ENCODE measurements at regions not wholly inside any gene's neighbourhood (a gene's known extent, or its start where the extent isn't known, plus 50 kb on each side); places are given as distances from the start of the nearest gene placed in this dataset.

DNA sequence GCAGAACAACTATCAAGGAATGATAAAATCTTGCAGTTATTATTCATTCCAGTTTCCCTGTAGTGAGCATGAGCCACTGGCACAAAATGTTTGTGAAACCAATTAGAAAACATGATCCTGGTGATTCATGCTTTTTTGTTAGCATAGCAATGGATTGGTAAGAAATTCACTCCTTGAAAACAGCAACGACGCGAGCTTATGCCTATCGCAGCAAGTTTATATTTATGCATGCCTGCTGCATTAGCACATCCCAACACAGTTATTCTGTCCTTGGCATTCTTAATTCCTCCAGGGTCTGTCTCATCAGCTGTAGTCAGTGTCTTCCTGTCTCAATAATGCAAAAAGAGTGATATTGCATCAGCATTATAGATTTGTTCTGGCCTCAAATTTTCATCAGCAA, 975.9 kb downstream of the STIM2 start:
- DNase-seq (ENCODE audit: low read depth in 3 of 3), result no peak

- no peak for DNase-seq (ENCODE audit: low read depth in 3 of 3)
Measured at GRCh38 chr4:27843776-27844175, 983.1 kb downstream of the STIM2 start.

DNA sequence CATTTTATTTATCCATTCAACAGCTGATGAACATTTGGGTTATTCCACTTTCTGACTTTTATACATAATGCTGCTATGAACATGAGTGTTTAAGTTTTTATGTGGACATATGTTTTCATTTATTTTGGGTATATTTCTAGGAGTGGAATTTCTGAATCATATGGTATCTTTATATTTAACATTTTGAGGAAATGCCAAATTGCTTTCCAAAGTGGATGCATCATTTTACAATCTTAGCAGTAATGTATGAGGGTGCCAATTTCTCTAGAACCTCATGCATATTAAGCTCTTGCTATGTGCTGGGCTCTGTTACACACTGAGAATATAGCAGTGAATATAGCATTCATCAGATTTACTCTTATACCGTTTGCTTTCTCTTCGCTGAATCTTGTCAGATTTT, 983.7 kb downstream of the STIM2 start:
- no peak for DNase-seq (ENCODE audit: low read depth in 3 of 3)

DNA sequence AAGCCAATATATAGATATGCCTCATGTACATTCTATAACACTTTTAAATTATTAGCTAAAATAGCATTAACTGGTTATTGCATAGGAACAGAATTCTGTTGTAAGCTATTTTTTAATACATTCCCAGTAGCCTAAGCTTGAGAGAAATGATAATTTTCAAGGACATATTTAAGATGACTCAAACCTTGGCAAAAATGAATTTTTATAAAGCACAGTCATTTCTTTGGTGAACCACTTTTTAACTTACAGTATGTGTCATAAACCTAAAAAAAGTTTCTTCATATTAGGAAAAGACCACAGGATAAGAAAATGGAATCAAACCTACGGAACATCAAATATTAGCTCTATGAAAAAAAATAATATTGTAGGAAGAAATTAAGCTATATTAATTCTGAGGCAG, 986.3 kb downstream of the STIM2 start:
- no peak for DNase-seq (ENCODE audit: low read depth in 3 of 3)

- no peak for DNase-seq (ENCODE audit: low read depth in 3 of 3)
Measured at GRCh38 chr4:27861381-27861787, 1000.7 kb downstream of the STIM2 start.

DNA sequence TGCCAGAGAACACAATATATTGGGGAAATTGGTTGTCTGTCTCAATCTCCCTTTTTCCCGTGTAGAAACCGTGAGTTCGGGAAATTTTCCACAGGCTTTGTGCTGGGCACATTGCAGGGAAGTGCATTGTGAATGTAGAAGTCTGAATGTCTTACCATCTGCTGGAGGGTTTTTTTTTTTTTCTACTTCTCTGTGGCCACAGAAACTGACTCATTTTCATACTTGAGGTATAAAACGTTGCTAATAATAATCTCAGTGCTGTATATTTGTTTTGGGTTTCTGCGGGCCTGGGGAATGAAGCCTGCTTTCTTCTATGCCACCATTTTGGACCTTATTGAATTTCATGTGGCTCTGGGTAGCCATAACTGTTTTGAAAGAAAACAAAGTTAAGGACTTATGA, 1001.2 kb downstream of the STIM2 start:
- no peak for DNase-seq (ENCODE audit: low read depth in 3 of 3)

DNA sequence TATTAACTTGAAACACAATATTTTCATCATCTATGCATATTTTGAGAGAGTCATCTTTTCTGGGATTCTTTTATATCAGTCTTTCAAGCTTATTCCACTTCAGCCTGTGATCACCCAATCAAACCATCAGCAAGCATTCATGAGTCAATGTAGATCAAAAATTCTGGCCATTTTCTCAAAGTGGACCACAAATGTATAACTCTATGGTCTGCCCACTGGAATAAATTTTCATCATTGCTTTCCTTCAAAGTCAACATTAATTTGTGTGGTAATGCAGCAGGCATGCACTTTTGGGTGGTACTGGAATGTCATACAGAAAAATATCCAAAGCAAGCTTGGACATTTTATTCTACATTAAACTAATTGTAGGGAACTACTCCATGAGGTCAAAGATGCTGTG, 1013.0 kb downstream of the STIM2 start:
- no peak for DNase-seq (ENCODE audit: low read depth in 3 of 3)

DNA sequence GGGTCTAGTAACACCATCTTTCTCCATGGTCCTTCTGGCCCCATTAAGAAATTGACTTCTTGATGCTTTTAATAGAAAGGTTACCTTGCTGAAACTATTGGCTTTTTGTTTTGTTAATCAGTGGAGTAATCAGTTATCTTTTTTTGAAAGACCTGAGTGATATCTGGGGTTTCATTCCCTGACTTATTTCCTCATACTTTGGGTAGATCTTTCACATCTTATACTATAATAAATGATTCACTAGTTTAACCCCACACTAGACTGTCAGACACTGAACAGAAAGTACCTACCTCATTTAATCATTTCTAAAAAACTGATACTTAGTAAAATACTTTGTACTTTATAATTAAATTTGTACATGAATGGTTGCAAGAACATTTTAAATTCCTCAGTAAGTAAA, 1021.1 kb downstream of the STIM2 start:
- DNase-seq (ENCODE audit: low read depth in 3 of 3), result no peak

DNA sequence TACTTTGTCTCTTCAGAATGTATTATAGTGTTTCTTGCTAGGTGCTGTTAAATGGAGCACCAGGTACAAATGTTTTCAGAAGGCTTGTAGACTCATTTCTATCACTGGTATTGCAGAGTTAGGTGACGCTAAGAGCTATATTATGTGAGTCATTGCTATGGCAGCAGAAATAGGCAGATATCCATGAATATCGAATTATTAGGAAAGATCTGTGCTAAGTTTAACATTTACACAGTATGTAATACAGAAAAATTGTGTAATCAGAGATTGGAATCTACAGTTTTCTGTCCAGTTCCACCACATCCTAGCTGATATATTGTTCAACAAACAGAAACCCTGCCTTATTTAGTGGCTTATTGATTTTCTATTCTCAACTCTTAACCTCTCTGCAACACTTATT, 1025.5 kb downstream of the STIM2 start:
- DNase-seq (ENCODE audit: low read depth in 3 of 3), result no peak

DNA sequence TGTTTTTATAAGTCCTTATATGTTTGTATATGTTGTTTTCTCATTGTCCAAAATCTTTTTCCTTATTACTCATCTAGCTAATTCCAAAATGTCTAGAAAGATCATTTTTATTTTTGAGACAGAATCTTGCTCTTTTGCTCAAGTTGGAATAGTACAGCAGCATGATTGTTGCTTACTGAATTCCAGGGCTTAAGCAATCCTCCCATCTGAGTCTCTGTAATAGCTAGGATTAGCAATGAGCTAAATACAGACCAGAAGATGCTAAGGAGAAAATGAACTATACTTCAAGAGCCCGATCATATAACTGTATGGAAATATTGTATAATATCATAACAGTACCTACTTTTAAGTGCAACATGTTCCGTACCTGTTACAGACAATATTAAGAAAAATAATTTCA, 1027.0 kb downstream of the STIM2 start:
- DNase-seq (ENCODE audit: low read depth in 3 of 3), result no peak

DNA sequence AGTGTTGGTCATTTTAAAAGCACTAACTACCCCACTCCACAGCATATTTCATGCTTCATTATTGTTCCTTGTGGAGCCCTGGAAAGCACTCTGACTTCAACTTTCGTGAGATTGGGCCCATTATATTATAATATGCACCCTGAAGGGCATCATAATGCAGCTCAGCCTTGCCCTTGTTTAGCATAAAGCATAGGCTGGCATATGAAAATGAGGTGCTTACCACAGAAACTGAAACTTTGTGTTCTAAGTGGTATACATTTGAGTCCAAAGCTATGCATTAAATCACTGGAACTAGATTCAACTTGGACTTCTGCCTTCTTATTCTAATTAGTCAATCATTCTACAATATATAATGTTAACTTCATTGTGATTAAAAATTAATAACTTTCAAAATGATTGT, 1027.9 kb downstream of the STIM2 start:
- no peak for DNase-seq (ENCODE audit: low read depth in 3 of 3)

GRCh38 chr4:27894951-27895350, 1034.3 kb downstream of the STIM2 start:
- no peak for DNase-seq (ENCODE audit: low read depth in 3 of 3)

DNA sequence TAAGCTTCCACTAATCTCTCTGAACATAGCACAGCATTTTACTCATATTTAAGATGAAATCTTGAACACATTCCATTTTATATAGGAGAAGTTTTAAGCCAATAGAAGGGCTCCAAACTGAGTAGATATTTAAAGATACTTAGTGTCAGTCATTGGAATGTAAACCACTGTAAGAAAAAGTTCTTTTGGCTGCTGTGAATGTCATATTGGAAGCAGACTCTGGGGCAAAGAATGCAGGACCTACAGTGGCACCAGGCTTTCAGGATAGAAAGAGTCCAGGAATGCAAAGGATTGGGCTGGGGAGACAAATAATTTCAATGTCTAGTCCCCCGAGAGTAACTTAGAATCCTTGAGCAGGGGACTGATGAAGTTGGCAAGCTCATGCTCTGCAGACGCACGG, 1047.7 kb downstream of the STIM2 start:
- no peak for DNase-seq (ENCODE audit: low read depth in 3 of 3)

DNA sequence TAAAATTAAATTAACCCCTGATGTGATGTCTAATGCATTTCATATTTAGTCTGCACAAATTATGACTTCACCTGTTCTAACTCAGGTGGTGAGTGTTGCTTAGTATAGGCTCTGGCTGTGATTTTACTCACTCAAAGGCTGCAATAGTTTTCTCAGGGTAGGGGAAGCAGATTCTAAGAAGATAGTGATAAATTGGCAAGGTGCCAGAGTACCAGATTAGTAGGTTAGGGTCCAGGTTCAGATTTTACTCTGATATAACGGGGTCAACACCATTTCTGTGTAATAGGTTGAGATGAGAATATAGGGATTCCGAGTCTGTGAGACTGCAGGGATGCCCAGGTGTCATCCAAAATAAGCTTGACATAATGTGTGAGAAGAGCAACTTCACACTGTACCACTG, 1049.6 kb downstream of the STIM2 start:
- no peak for DNase-seq (ENCODE audit: low read depth in 3 of 3)

DNA sequence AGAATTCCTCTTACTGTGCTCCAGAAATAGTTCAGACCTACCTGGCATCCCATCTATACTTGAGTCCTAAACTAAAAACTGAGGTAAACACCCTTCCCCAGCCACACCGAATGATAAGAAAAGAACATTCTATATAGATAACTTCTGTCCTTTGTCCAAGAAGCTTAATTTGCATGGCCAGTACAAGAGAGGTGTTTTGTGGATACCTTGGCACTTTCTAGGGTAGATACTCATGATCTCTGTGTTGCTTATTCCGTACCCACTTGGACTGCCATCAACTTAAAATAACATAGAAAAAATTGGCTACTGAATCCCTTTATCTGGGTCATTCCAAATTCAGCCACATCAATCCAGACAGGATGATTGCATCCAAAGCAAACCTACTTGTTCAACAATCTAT, 1050.4 kb downstream of the STIM2 start:
- DNase-seq (ENCODE audit: low read depth in 3 of 3), result no peak

DNA sequence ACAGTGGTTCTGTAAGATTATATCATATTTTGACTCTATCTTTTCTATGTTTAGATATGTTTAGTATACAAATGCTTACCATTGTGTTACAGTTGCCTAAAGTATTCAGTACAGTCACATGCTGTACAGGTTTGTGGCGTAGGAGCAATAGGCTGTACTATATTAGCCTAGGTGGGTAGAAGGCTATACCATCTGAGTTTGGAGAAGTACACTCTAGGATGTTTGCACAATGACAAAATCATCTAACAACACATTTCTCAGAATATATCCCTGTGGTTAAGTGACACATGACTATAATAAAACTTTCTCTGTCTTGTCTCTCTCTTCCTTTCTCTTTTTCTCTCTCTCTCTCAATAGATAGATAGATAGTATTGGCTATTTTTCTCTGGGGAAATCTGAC, 1053.1 kb downstream of the STIM2 start:
- DNase-seq (ENCODE audit: low read depth in 3 of 3), result no peak

DNA sequence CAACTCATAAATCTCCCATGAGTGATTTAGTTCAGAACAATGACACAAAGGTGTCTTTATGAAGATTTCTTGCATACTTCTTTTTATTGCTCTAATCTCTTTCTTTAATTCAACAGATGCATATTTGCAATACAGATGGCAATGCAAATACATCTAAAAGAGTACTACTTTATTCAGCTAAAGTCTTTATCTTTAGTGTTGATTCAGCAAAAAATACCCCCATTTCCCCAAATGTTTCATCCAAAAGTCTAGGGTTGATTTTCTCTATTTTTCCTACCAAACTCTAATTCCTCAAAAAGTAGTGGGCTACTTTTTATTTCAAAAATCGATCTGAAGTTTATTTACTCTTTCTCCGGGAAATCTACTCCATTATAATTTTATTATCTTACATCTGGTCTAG, 1055.2 kb downstream of the STIM2 start:
- DNase-seq (ENCODE audit: low read depth in 3 of 3), result no peak

DNA sequence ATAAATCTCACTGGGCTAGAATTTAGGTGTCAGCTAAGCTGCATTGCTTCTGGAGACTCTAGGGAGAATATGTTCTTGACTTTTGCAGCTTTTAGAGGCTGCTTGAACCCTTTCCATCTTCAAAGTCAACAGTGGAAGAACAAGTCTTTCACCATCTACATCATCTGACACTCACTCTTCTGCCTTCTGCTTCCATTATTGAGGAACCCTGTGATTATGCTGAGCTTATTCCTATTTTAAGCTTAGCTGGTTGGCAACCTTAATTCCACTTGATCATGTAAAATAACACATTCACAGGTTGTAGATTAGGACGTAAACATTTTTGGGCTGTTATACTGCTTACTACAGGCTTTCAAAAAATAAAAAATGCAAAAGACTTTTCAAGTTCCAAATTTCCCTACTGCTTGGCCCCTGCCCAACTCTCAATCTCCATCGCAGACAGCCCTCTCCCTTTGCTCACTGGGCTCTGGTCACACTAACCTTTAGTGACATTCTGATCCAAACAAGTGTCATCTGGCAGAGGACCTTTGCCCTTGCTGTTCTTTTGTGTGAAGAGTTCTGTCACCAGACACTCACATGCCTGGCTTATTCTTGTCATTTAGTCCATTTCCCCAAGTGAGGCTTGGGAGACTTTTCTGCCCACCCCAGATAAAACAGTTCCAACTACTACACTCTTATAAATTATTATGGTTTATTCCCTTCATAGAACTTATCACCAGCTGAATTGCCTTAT, 1056.0 kb downstream of the STIM2 start:
- DNase-seq (ENCODE audit: low read depth in 3 of 3), result no peak

DNA sequence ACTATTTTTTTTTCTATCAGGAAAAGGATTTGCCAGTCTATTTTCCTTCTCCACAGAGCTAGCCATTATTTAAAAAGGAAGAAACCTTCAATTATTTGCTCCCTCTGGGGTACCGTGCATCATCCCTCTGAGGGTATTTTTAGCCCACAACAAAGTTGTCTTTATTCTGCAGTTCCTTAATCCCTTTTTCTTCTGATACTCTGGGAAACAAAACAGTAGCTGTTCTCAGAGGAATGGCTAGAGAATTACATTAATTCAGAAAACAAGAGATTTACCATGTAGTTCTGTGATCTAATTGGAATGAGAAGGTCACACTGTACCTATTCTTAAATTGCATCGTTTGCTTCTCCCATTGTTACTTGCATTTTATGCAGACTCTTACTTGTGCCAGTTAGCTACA, 1056.7 kb downstream of the STIM2 start:
- no peak for DNase-seq (ENCODE audit: low read depth in 3 of 3)

DNA sequence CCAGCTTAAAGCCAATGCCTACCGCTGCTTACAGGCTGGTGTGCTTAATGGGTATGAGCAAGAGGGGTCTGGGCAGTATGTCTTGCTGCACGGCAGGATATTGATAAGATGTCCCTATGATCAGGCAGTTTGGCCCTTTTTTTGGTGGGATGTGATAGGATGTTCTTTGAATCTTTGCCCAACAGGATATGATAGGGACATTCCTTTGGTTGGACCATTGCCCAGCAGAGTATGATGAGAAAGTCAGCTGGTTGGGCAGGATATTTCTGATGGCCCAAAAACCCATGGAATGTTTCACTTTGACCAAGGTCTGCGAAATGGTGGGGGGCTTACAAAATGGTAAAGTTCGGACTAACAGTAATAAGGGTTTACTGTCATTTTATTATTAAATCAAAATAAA, 1060.6 kb downstream of the STIM2 start:
- DNase-seq (ENCODE audit: low read depth in 3 of 3), result no peak

GRCh38 chr4:27928761-27929540, 1068.3 kb downstream of the STIM2 start:
- DNase-seq (ENCODE audit: low read depth in 3 of 3), result no peak

GRCh38 chr4:27930291-27930690, 1069.7 kb downstream of the STIM2 start:
- DNase-seq (ENCODE audit: low read depth in 3 of 3), result no peak

- no peak for DNase-seq (ENCODE audit: low read depth in 3 of 3)
Measured at GRCh38 chr4:27930976-27931375, 1070.3 kb downstream of the STIM2 start.

- no peak for DNase-seq (ENCODE audit: low read depth in 3 of 3)
Measured at GRCh38 chr4:27931584-27931983, 1070.9 kb downstream of the STIM2 start.
